ENCODE measurements at regions not wholly inside any gene's neighbourhood (a gene's known extent, or its start where the extent isn't known, plus 50 kb on each side); places are given as distances from the start of the nearest gene placed in this dataset.
"Not testable (repeated sequence)": the region's sequence is repeated elsewhere in the genome, so short reads cannot be mapped to it uniquely, and the experiment has no call there.

DNA sequence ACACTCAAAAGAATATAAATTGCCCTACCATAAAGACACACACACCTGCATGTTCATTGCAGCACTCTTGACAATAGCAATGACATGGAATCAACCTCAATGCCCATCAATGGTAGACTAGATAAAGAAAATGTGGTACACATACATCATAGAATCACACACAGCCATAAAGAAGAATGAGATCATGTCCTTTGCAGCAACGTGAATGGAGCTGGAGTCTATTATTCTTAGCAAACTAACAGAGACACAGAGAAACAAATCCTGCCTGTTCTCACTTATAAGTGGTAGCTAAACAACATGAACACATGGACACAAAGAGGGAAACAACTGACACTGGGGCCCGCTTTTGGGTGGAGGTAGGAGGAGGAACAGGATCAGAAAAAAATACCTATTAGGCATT is 2062.2 kb upstream of the CDH6 start:
- peaks cover 4% of the 10 kb centered on the region for H3K9me3 ChIP-seq
- no peak overlapping the region for H3K4me3 ChIP-seq
- no peak overlapping the region for H3K27ac ChIP-seq
- TF ChIP-seq, protein P1, sequence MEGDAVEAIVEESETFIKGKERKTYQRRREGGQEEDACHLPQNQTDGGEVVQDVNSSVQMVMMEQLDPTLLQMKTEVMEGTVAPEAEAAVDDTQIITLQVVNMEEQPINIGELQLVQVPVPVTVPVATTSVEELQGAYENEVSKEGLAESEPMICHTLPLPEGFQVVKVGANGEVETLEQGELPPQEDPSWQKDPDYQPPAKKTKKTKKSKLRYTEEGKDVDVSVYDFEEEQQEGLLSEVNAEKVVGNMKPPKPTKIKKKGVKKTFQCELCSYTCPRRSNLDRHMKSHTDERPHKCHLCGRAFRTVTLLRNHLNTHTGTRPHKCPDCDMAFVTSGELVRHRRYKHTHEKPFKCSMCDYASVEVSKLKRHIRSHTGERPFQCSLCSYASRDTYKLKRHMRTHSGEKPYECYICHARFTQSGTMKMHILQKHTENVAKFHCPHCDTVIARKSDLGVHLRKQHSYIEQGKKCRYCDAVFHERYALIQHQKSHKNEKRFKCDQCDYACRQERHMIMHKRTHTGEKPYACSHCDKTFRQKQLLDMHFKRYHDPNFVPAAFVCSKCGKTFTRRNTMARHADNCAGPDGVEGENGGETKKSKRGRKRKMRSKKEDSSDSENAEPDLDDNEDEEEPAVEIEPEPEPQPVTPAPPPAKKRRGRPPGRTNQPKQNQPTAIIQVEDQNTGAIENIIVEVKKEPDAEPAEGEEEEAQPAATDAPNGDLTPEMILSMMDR (IDR thresholded peaks at IDR 0.05), result no peak
- no peak for TF ChIP-seq POLR2A (IDR thresholded peaks at IDR 0.05)
- no peak for TF ChIP-seq POLR2AphosphoS5 (IDR thresholded peaks at IDR 0.05)
- TF ChIP-seq EP300 (IDR thresholded peaks at IDR 0.05), result no peak
- no peaks in the 10 kb centered on the region for H3K27me3 ChIP-seq
- no peaks in the 10 kb centered on the region for H3K36me3 ChIP-seq
- WGBS, result 43% methylated on average over 2 of the region's 2 CpGs
- DNase-seq (ENCODE audit: low spot score in 2 of 2), result no peak
- no peaks in the 10 kb centered on the region for H3K4me1 ChIP-seq

DNA sequence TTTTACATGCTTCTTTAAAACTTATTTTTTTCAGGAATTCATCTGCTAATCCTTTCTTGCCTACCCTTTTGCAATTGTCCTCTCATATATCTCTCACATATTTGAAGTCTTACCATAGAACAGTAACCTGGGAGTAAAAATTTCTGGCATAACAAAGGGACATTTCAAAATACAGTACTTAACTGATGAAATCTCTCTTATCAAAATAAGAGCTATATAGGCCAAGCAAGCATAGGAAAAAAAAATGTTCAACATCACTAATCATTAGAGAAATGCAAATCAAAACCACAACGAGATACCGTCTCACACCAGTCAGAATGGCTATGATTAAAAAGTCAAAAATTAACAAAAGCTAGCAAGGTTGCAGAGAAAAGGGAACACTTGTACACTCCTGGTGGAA is 2062.7 kb upstream of the CDH6 start:
- TF ChIP-seq POLR2A (IDR thresholded peaks at IDR 0.05), result no peak
- TF ChIP-seq EP300 (IDR thresholded peaks at IDR 0.05), result no peak
- TF ChIP-seq POLR2AphosphoS5 (IDR thresholded peaks at IDR 0.05), result no peak
- TF ChIP-seq, protein P1 (IDR thresholded peaks at IDR 0.05), result no peak

DNA sequence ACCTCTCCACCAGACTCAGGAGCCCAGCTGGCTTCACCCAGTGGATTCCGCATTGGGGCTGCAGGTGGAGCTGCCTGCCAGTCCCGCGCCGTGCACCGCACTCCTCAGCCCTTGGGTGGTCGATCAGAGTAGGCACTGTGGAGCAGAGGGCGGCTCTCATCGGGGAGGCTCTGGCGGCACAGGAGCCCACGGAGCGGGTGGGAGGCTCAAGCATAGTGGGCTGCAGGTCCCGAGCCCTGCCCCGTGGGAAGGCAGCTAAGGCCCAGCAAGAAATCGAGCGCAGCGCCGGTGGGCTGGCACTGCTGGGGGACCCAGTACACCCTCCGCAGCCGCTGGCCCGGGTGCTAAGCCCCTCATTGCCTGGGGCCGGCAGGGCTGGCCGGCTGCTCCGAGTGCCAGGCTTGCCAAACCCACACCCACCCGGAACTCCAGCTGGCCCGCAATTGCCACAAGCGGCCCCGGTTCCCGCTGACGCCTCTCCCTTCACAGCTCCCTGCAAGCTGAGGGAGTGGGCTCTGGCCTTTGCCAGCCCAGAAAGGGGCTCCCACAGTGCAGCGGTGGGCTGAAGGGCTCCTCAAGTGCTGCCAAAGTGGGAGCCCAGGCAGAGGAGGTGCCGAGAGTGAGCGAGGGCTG is 2065.8 kb upstream of the CDH6 start:
- H3K4me3 ChIP-seq; H3K36me3 ChIP-seq; DNase-seq (ENCODE audit: low spot score in 2 of 2); H3K4me1 ChIP-seq; H3K9me3 ChIP-seq; H3K27me3 ChIP-seq; H3K27ac ChIP-seq: not testable (repeated sequence)
- 98% methylated on average over 8 of the region's 32 CpGs for WGBS

More for the DNA sequence above, 2062.7 kb upstream of the CDH6 start:
- Histone ChIP-seq H3K36me3 (no peaks in the 10 kb centered on the region), H3K4me1 (no peaks in the 10 kb centered on the region), H3K27ac (no peak overlapping the region), H3K27me3 (no peaks in the 10 kb centered on the region), H3K4me3 (no peak overlapping the region), H3K9me3 (peaks cover 4% of the 10 kb centered on the region)
- no peak for DNase-seq (ENCODE audit: low spot score in 2 of 2)
- WGBS, result 87% methylated on average over 2 of the region's 2 CpGs

DNA sequence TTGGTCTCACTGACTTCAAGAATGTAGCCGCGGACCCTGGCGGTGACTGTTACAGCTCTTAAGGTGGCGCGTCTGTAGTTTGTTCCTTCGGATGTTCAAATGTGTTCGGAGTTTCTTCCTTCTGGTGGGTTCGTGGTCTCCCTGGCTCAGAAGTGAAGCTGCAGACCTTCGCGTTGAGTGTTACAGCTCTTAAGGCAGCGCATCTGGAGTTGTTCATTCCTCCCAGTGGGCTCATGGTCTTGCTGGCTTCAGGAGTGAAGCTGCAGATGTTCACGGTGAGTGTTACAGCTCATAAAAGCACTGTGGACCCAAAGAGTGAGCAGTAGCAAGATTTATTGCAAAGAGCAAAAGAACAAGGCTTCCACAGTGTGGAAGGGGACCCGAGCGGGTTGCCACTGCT is 2067.0 kb upstream of the CDH6 start:
- not testable (repeated sequence) for H3K4me1 ChIP-seq; H3K36me3 ChIP-seq; H3K9me3 ChIP-seq; H3K27me3 ChIP-seq; H3K27ac ChIP-seq; H3K4me3 ChIP-seq; DNase-seq (ENCODE audit: low spot score in 2 of 2)
- WGBS, result 59% methylated on average over 14 of the region's 14 CpGs

DNA sequence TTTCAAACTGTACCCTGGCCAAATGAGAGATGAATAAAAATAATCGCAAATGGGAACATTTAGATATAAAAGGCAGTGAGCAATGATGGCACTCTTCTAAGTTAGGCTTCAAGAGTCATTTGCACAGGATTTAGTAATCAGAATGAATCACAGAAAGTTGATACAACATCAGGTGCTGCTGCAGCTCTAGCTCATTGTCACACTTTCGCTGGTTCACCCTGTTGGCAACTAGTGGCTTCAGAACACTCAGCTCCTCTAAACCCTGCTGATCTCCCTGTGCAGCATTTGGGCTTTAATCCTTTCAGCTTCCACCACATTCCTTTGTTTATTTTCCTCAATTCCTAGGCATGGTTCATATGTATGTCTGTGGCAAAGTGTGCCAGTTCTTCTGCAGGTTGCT is 2071.2 kb upstream of the CDH6 start:
- no peak overlapping the region for H3K27ac ChIP-seq

DNA sequence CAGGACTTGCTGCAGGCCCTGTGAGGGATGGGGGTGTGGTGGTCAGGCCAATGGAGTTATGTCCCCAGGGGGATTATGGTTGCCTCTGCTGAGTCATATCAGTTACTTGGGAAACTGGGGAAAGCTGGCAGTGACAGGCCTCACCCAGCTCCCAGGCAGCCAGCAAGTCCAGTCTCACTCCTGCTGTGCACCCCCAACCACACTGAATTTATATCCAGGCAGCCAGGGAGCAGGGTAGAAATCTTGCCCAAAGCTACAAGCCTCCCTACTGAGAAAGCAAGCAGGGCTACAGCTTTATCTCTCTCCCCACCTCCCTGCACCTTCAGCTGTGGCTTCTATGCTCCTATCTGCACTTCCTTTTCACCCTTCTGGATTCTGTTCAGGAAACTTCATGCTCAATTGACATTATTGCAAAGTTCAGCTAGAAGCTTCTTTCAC is 2076.0 kb upstream of the CDH9 start:
- H3K36me3 ChIP-seq, result no peaks in the 10 kb centered on the region
- no peaks in the 10 kb centered on the region for H3K9me3 ChIP-seq
- no peaks in the 10 kb centered on the region for H3K27me3 ChIP-seq
- TF ChIP-seq POLR2A (IDR thresholded peaks at IDR 0.05) (no peak), POLR2AphosphoS5 (IDR thresholded peaks at IDR 0.05) (no peak), EP300 (IDR thresholded peaks at IDR 0.05) (no peak)
- TF ChIP-seq, protein P1 (IDR thresholded peaks at IDR 0.05), result no peak
- H3K4me1 ChIP-seq, result no peaks in the 10 kb centered on the region
- no peak for DNase-seq (ENCODE audit: low spot score in 2 of 2)
- no peak overlapping the region for H3K27ac ChIP-seq
- H3K4me3 ChIP-seq, result no peak overlapping the region

More for the DNA sequence above, 2071.2 kb upstream of the CDH6 start:
- no peak for DNase-seq (ENCODE audit: low spot score in 2 of 2)
- Histone ChIP-seq H3K27me3 (no peaks in the 10 kb centered on the region), H3K9me3 (no peaks in the 10 kb centered on the region), H3K4me1 (no peaks in the 10 kb centered on the region), H3K36me3 (no peaks in the 10 kb centered on the region), H3K4me3 (no peak overlapping the region)
- TF ChIP-seq POLR2AphosphoS5 (IDR thresholded peaks at IDR 0.05) (no peak), POLR2A (IDR thresholded peaks at IDR 0.05) (no peak), EP300 (IDR thresholded peaks at IDR 0.05) (no peak)
- TF ChIP-seq, protein P1 (IDR thresholded peaks at IDR 0.05), result no peak
- WGBS, result 83% methylated on average over 2 of the region's 2 CpGs
